ENCODE measurements at regions not wholly inside any gene's neighbourhood (a gene's known extent, or its start where the extent isn't known, plus 50 kb on each side); places are given as distances from the start of the nearest gene placed in this dataset.

DNA sequence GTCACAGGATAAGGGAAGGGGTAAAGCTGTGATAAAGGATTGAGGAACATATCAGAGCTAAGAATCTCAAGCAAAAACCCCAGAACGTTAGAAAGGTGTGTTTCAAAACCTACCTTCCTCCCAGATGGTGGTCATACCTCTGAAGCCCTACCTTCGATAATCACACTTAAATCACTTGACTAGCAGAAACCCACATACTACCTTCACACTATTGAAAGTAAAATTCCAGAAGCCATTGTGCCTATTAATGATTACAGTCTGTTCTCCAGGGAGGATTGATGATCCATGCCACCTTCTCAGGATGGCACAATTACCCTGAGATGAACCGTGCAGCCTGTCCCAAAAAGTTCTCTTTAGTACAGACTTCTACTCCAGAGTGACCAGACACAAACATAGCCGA, 72.3 kb upstream of the SOX4 start:
- H3K9me3 ChIP-seq (ENCODE audit: control insufficient read depth, insufficient read depth, low read depth, low read length): no peaks in the 10 kb centered on the region
- TF ChIP-seq POLR2AphosphoS5 (IDR thresholded peaks at IDR 0.05; ENCODE audit: low read depth, low read length): no peak
- TF ChIP-seq SIN3A (IDR thresholded peaks at IDR 0.05; ENCODE audit: borderline replicate concordance, insufficient read depth, low read depth, low read length): no peak
- TF ChIP-seq, protein P1, sequence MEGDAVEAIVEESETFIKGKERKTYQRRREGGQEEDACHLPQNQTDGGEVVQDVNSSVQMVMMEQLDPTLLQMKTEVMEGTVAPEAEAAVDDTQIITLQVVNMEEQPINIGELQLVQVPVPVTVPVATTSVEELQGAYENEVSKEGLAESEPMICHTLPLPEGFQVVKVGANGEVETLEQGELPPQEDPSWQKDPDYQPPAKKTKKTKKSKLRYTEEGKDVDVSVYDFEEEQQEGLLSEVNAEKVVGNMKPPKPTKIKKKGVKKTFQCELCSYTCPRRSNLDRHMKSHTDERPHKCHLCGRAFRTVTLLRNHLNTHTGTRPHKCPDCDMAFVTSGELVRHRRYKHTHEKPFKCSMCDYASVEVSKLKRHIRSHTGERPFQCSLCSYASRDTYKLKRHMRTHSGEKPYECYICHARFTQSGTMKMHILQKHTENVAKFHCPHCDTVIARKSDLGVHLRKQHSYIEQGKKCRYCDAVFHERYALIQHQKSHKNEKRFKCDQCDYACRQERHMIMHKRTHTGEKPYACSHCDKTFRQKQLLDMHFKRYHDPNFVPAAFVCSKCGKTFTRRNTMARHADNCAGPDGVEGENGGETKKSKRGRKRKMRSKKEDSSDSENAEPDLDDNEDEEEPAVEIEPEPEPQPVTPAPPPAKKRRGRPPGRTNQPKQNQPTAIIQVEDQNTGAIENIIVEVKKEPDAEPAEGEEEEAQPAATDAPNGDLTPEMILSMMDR (IDR thresholded peaks at IDR 0.05): no peak
- TF ChIP-seq, protein P2, sequence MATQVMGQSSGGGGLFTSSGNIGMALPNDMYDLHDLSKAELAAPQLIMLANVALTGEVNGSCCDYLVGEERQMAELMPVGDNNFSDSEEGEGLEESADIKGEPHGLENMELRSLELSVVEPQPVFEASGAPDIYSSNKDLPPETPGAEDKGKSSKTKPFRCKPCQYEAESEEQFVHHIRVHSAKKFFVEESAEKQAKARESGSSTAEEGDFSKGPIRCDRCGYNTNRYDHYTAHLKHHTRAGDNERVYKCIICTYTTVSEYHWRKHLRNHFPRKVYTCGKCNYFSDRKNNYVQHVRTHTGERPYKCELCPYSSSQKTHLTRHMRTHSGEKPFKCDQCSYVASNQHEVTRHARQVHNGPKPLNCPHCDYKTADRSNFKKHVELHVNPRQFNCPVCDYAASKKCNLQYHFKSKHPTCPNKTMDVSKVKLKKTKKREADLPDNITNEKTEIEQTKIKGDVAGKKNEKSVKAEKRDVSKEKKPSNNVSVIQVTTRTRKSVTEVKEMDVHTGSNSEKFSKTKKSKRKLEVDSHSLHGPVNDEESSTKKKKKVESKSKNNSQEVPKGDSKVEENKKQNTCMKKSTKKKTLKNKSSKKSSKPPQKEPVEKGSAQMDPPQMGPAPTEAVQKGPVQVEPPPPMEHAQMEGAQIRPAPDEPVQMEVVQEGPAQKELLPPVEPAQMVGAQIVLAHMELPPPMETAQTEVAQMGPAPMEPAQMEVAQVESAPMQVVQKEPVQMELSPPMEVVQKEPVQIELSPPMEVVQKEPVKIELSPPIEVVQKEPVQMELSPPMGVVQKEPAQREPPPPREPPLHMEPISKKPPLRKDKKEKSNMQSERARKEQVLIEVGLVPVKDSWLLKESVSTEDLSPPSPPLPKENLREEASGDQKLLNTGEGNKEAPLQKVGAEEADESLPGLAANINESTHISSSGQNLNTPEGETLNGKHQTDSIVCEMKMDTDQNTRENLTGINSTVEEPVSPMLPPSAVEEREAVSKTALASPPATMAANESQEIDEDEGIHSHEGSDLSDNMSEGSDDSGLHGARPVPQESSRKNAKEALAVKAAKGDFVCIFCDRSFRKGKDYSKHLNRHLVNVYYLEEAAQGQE (IDR thresholded peaks at IDR 0.05; ENCODE audit: insufficient read depth in 1 of 2, low read depth in 2 of 2, low read length in 1 of 2): no peak
- no peak for TF ChIP-seq TCF7L2 (IDR thresholded peaks at IDR 0.05; ENCODE audit: low read depth, low read length)
- H3K4me3 ChIP-seq (ENCODE audit: low read depth in 2 of 2, low read length in 2 of 2): no peak overlapping the region
- POLR2A ChIA-PET: no interaction called here
- no peaks in the 10 kb centered on the region for H3K4me1 ChIP-seq (ENCODE audit: control insufficient read depth, insufficient read depth, low read length)
- CTCF ChIA-PET: no interaction called here
- peaks cover 10% of the 10 kb centered on the region for H3K27me3 ChIP-seq (ENCODE audit: control insufficient read depth, insufficient read depth, low read length)
- no TSS peak for BruUV-seq (replicated peaks)
- in situ Hi-C loops (cut with HindIII; ENCODE audit: low pct_unique_long_range_greater_than_20kb, low sequenced_read_pairs): no loop called here
- no peak for ATAC-seq
- H3K36me3 ChIP-seq (ENCODE audit: control insufficient read depth, insufficient read depth, low read length): no peaks in the 10 kb centered on the region
- no peak overlapping the region for H3K27ac ChIP-seq (ENCODE audit: low read length)
- intact Hi-C loops (cut with micrococcal nuclease; ENCODE audit: unreplicated experiment): no loop called here
- DNase-seq (ENCODE audit: low read depth, low spot score): no peak

DNA sequence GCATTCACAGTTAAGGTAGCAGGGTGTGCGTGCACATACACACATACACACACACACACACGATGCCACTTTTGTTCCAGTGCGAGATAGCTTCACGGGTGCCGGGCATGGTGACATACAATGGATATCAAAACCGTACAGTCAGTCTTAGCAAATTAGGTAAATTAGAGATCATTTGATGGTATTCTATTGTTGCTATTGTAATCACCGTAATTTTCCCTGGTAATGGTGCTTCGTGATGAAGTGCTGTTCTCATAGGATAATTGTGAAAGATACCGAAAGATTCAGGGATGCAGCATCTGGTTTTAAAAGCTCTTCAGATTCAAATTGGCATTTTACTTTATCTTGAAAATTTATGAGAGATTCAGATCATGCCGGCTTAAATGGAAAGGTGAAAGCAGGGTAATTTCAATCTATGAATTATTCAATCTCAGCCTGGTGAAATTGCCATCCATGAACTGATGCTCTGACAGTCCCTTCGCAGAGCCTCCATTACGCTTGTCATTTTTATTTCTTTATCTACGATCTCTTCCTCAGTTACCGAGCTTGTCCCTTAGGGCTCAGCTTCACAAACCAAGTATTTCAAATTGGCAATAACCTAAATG, 71.3 kb upstream of the SOX4 start:
- Histone ChIP-seq H3K9me3 (ENCODE audit: control insufficient read depth, insufficient read depth, low read depth, low read length) (no peaks in the 10 kb centered on the region), H3K4me1 (ENCODE audit: control insufficient read depth, insufficient read depth, low read length) (no peaks in the 10 kb centered on the region), H3K27me3 (ENCODE audit: control insufficient read depth, insufficient read depth, low read length) (peaks cover 10% of the 10 kb centered on the region), H3K27ac (ENCODE audit: low read length) (no peak overlapping the region), H3K4me3 (ENCODE audit: low read depth in 2 of 2, low read length in 2 of 2) (no peak overlapping the region; a peak in 1 of 4 replicates), H3K36me3 (ENCODE audit: control insufficient read depth, insufficient read depth, low read length) (no peaks in the 10 kb centered on the region)
- DNase-seq (ENCODE audit: low read depth, low spot score) (no peak), ATAC-seq (no peak)
- CTCF ChIA-PET: no interaction called here
- TF ChIP-seq, protein P1 (IDR thresholded peaks at IDR 0.05): no peak
- TF ChIP-seq TCF7L2 (IDR thresholded peaks at IDR 0.05; ENCODE audit: low read depth, low read length) (no peak), POLR2AphosphoS5 (IDR thresholded peaks at IDR 0.05; ENCODE audit: low read depth, low read length) (no peak), SIN3A (IDR thresholded peaks at IDR 0.05; ENCODE audit: borderline replicate concordance, insufficient read depth, low read depth, low read length) (no peak)
- TF ChIP-seq, protein P2 (IDR thresholded peaks at IDR 0.05; ENCODE audit: insufficient read depth in 1 of 2, low read depth in 2 of 2, low read length in 1 of 2): no peak
- intact Hi-C loops (cut with micrococcal nuclease; ENCODE audit: unreplicated experiment): no loop called here
- POLR2A ChIA-PET: interaction anchor here (0.7 kb wide), 1 partner anchor 12 kb away, joined by 6 read pairs; no protein-coding TSS in a partner anchor
- BruUV-seq (replicated peaks): no TSS peak
- in situ Hi-C loops (cut with HindIII; ENCODE audit: low pct_unique_long_range_greater_than_20kb, low sequenced_read_pairs): no loop called here
